AG09309 (cell line): ENCODE measurements at regions not wholly inside any gene's neighbourhood (a gene's known extent, or its start where the extent isn't known, plus 50 kb on each side); places are given as distances from the start of the nearest gene placed in this dataset.
"Not testable (repeated sequence)": the region's sequence is repeated elsewhere in the genome, so short reads cannot be mapped to it uniquely, and the experiment has no call there.

ENCODE experiments used
- DNase-seq: peaks from one replicate; pipeline ENCODE4 v3.0.0-alpha.2; 2010; ENCODE audit warnings: low read depth
- H3K4me3 ChIP-seq: 2 replicates; pipeline ENCODE4 v1.5.1; 2011; ENCODE audit warnings: mild to moderate bottlenecking, low read depth, low read length, moderate library complexity; ENCODE audit not compliant: control insufficient read depth
- TF ChIP-seq, protein P1 (sequence below): IDR thresholded peaks from 2 replicates; pipeline ENCODE4 v1.5.1; 2011; ENCODE audit warnings: mild to moderate bottlenecking, low read depth, low read length, inconsistent platforms; ENCODE audit not compliant: insufficient read depth, control insufficient read depth; ENCODE audit errors: missing control alignments

DNA sequence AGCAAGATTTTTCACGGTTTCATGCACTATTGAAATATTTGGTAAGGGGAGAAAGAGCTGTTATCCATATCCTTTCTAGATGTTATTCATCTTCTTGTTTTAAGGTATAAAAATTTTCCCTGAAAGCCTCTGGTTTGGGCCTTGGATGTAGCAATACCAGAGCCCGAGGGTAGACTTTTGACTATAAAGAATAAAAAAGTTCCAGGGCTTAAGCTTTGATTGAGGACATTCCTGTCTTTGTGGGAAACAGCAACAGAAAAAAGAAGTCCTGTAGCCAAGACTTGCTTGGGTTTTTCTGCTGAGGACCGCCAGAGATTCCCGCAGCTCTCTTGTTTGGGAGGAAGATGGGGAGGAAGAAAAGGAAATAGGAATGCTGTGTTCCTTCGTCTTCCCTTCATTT is 440.0 kb upstream of the WWC1 start:
- TF ChIP-seq, protein P1, sequence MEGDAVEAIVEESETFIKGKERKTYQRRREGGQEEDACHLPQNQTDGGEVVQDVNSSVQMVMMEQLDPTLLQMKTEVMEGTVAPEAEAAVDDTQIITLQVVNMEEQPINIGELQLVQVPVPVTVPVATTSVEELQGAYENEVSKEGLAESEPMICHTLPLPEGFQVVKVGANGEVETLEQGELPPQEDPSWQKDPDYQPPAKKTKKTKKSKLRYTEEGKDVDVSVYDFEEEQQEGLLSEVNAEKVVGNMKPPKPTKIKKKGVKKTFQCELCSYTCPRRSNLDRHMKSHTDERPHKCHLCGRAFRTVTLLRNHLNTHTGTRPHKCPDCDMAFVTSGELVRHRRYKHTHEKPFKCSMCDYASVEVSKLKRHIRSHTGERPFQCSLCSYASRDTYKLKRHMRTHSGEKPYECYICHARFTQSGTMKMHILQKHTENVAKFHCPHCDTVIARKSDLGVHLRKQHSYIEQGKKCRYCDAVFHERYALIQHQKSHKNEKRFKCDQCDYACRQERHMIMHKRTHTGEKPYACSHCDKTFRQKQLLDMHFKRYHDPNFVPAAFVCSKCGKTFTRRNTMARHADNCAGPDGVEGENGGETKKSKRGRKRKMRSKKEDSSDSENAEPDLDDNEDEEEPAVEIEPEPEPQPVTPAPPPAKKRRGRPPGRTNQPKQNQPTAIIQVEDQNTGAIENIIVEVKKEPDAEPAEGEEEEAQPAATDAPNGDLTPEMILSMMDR, result no peak
- no peak for DNase-seq
- no peak overlapping the region for H3K4me3 ChIP-seq

DNA sequence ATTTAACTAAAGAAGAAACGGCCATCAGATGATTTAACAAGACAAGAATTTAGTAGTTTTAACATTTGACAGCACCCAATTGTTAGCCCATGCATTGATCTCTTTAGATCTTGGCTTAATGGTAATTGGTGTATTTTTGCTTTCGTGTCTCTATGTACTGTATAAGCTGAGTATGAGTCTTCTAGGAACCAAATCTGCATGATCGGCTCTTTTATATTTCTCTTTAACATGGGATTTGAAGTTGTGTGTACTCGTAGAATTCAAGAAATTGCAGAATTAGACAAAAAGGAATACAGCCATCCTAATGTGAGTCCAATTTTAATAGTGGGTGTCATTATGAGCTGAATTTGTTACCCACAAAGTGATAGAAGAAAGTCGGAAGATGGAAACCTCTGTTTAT is 438.9 kb upstream of the WWC1 start:
- TF ChIP-seq, protein P1, result no peak
- DNase-seq, result no peak
- H3K4me3 ChIP-seq, result no peak overlapping the region

DNA sequence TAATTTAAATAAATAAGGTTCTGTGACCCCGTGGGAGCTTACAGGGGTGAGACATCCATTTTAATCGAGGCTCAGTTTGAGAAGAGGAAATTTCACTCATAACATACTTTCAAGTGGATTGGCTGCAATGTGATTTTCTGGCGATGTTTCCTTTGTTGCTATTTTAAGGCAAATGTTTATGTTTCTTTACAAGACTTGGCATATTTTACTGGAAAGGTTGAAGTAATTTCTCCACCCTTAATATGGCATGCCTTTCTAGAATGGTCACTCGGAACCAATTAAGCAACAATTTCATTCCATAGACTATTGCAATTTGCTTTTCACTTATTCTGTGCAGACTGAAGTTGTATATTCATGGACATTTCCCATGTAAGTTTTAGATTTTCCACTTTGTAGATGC is 438.0 kb upstream of the WWC1 start:
- H3K4me3 ChIP-seq, result no peak overlapping the region
- DNase-seq, result peak; percentile 87
- TF ChIP-seq, protein P1, result no peak

DNA sequence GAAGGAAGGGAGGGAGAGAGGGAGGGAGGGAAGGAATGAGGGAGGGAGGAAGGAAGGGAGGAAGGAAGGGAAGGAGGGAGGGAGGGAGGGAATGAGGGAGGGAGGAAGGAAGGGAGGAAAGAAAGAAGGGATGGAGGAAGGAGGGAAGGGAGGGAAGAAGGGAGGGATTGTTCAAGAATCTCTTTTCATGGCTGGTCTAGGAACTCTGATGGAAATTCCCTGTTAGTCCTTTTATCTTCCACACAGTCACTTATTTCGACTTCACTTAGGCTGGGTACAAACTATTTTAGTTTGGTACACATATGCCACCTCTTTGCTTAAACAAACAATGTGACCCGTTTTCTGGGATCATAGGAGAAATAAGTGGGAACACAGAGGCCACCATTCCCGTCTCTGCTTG is 435.6 kb upstream of the WWC1 start:
- H3K4me3 ChIP-seq, result no peak overlapping the region
- TF ChIP-seq, protein P1, result no peak
- DNase-seq, result no peak

DNA sequence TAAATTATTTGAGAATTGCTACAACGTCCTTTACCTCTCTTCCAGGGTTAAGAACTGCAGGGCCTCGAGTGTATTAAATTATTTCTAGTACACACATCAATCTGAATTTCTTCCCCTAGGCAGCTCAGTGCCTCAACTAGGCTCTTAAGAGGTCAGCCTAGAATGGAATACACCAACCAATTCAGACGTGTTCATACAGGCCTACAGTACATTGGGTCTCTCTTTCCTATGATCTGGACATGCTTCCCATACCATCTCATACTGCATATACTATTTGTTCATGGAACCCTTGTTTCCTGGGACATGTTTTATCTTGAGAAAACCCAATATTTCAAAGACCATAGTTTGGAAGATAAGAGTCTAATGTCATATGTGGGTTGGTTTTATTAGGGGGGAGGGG is 434.1 kb upstream of the WWC1 start:
- TF ChIP-seq, protein P1, result no peak
- no peak for DNase-seq
- no peak overlapping the region for H3K4me3 ChIP-seq

DNA sequence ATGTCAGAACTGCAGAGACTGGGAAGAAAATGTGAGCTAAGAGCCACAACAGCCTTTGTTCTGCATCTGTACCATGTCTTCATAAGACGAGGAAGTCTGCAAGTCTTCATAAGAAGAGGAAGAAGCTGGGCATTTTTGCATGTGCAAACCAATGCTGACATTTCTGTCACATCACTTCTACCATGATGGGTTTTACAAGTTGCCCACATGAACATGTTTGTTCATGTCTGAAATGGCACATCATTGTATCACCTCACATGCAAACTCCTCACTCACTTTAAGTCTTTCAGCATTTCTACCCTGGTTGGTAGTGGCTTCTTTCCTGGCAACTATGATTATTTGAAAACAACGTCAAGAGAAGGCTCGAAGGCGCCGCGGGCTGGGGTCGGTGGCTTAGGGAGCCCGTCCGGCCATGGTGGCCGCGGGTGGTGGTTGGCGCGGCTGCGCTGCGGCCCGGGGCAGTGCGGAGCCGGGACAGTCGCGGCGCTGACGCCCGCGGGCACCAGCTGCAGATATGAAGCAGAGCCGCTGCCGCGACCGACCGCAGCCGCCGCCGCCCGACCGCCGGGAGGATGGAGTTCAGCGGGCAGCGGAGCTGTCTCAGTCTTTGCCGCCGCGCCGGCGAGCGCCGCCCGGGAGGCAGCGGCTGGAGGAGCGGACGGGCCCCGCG is 433.1 kb upstream of the WWC1 start:
- not testable (repeated sequence) for H3K4me3 ChIP-seq, DNase-seq

DNA sequence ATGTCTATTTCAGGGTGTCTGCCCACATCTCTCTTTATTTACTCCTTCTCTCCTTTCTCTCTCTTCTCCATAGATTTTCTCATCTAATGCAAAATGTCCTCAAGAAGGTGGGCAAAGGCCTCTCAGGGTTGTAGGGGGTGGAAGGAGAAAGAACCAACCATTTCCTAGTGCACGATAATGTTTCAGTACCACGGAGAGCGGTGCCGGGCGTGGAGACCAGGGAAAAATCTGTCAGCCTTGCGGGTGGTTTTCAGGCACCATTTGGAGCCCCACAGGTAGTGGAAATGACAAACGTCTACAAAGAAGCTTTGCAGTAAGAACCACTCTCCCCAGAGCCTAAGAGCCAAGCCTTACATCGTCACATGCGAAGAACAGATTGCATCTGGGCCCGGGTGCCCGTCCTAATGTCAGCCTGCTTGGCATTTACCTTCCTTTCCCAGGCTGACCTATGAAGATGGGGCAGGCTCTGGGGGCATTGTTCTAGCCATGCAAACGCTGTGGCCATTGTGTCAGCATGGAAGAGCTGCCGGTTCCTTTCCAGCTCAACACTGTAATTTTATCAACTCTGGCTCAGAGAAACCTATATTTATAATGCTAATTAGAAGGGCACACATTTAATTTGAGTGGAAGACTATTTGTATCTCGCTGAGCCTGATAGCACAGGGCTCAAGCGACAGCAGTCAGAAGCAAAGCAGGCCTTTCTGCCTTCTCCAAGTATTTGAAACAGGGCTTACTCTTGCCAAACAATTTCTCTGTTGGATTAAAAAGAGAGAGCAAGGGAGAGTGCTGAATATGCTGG is 430.1 kb upstream of the WWC1 start:
- no peak overlapping the region for H3K4me3 ChIP-seq
- TF ChIP-seq, protein P1, result no peak
- DNase-seq, result no peak
